ENCODE measurements at regions not wholly inside any gene's neighbourhood (a gene's known extent, or its start where the extent isn't known, plus 50 kb on each side); places are given as distances from the start of the nearest gene placed in this dataset.
"Not testable (repeated sequence)": the region's sequence is repeated elsewhere in the genome, so short reads cannot be mapped to it uniquely, and the experiment has no call there.

DNA sequence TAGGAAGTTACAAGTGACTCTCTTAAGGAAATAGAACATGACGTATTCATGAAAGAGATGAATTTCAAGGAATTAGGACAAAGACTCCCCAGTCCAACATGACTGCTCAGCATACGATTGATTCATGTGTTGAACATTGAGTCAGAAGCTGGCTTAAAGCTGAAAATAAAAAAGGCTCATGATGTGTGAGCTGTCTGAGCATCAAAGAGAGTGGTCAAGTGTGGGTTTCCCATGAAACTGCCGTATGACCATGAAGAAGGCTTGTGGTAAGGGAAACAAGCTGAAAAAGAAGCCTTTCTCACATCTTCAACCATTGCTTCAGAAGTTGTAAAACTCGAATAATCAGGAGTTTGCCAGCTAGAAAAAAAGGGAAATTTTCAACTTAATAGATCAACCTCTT lies 201.9 kb upstream of the APCDD1 start:
- Histone ChIP-seq H3K9me3 (no peaks in the 10 kb centered on the region), H3K27me3 (no peaks in the 10 kb centered on the region), H3K4me3 (no peak overlapping the region), H3K4me1 (no peaks in the 10 kb centered on the region), H3K36me3 (no peaks in the 10 kb centered on the region), H3K27ac (no peak overlapping the region)
- intact Hi-C loops (cut with DNase I; ENCODE audit: low total_unique reads) = no loop called here
- TF ChIP-seq, protein P1, sequence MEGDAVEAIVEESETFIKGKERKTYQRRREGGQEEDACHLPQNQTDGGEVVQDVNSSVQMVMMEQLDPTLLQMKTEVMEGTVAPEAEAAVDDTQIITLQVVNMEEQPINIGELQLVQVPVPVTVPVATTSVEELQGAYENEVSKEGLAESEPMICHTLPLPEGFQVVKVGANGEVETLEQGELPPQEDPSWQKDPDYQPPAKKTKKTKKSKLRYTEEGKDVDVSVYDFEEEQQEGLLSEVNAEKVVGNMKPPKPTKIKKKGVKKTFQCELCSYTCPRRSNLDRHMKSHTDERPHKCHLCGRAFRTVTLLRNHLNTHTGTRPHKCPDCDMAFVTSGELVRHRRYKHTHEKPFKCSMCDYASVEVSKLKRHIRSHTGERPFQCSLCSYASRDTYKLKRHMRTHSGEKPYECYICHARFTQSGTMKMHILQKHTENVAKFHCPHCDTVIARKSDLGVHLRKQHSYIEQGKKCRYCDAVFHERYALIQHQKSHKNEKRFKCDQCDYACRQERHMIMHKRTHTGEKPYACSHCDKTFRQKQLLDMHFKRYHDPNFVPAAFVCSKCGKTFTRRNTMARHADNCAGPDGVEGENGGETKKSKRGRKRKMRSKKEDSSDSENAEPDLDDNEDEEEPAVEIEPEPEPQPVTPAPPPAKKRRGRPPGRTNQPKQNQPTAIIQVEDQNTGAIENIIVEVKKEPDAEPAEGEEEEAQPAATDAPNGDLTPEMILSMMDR (IDR thresholded peaks at IDR 0.05) = no peak
- TF ChIP-seq POLR2A (IDR thresholded peaks at IDR 0.05) (no peak), POLR2AphosphoS5 (IDR thresholded peaks at IDR 0.05) (no peak)
- DNase-seq (ENCODE audit: low spot score in 2 of 2) = no peak

DNA sequence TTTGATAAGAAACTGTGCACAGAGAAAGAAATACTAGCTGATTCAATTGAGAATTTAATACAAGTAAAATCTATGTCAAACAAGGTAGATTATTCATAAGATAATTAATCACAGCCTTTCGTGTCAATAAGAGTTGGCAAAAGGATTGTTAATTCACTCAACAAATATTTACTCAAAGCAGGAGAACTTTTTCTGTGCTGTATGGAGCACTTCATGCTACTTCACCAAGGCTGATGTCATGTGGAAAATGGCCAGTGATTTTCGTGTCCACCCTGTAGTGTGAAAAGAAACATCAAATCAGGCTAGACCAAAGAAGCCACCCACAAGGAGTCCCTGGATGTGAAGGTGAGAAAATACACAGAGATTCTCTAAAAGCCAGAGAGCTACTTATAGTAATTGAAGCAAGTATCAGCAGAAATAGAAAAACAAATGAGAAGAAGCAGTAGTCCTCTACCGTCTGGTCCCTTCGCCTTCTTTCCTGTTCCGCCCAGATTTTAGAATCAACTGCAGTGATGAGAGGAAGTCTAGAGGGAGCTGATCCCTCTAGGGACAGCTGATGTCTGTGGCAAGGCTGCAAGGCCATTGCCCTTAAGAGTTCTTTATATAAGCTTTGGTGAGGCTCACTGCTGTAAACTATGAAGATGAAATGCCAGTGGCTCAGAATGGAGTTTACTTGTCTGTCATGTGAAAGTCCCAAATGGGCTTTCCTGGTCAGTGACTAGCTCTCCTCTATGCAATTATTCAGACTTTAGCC lies 201.3 kb upstream of the APCDD1 start:
- no peaks in the 10 kb centered on the region for H3K9me3 ChIP-seq
- no peaks in the 10 kb centered on the region for H3K27me3 ChIP-seq
- H3K4me3 ChIP-seq = no peak overlapping the region
- no peak overlapping the region for H3K27ac ChIP-seq
- TF ChIP-seq, protein P1 (IDR thresholded peaks at IDR 0.05) = no peak
- H3K4me1 ChIP-seq = no peaks in the 10 kb centered on the region
- intact Hi-C loops (cut with DNase I; ENCODE audit: low total_unique reads) = no loop called here
- H3K36me3 ChIP-seq = no peaks in the 10 kb centered on the region
- DNase-seq (ENCODE audit: low spot score in 2 of 2) = no peak

DNA sequence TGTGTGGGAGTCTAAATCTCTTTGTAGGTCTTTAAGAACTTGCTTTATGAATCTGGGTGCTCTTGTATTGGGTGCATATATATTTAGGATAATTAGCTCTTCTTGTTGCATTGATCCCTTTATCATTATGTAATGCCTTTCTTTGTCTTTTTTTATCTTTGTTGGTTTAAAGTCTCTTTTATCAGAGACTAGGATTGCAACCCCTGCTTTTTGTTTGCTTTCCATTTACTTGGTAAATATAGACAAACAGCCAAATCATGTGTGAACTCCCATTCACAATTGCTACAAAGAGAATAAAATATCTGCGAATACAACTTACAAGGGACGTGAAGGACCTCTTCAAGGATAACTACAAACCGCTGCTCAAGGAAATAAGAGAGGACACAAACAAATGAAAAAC lies 198.2 kb upstream of the APCDD1 start:
- H3K4me3 ChIP-seq; H3K27me3 ChIP-seq; H3K27ac ChIP-seq; intact Hi-C loops (cut with DNase I; ENCODE audit: low total_unique reads); DNase-seq (ENCODE audit: low spot score in 2 of 2); H3K4me1 ChIP-seq; H3K36me3 ChIP-seq; H3K9me3 ChIP-seq: not testable (repeated sequence)

DNA sequence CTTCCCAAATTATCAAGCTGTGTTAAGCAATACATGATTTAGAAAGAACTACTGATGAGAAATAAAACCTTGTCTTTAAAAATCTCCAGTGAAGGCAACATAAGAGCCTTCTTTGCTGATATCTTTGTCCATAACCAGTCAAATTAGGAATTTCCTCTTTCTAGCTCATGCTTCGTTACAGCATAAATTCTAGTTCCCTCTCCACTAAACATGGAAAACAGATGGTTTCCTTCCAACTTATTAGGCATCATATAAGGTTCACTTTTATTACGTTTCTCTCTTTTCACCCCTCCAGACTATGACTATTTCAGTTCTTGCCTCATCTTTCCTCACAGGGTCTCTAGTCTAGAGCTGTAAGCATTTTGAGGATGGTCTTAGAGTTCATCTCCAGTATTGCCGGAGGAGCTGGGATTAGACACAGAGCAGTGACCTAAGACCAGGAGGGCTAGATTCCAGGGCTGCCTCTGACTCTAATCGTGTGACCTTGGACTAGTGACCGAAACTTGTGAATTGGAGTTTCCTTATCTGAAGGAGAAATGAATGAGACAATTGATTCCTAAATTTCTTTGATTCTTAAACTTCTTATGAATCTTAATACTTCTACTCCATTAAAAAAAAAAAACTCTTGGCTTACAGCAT lies 195.5 kb upstream of the APCDD1 start:
- TF ChIP-seq, protein P1 (IDR thresholded peaks at IDR 0.05) = no peak
- TF ChIP-seq POLR2A (IDR thresholded peaks at IDR 0.05) = no peak
- no peak for TF ChIP-seq POLR2AphosphoS5 (IDR thresholded peaks at IDR 0.05)
- intact Hi-C loops (cut with DNase I; ENCODE audit: low total_unique reads) = no loop called here
- H3K4me3 ChIP-seq = no peak overlapping the region

DNA sequence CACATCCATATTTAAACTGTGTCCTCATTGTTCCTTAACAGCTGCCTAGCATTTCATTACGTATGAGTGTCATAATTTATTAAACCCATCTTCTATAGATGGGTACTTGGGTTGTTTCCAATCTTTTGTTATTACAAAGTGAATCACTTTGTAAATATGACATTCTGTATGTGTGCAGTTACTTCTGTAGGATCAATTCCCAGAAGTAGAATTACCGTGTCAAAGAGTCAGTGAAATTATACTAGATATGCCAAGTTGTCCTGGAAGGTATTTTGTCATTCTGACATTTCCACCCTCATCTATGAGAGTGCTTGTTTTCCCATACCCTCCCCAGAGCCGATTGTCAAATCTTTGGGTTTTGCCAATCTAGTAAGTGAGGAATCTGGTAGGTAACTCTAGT lies 194.5 kb upstream of the APCDD1 start:
- no peaks in the 10 kb centered on the region for H3K27me3 ChIP-seq
- H3K9me3 ChIP-seq = no peaks in the 10 kb centered on the region
- H3K27ac ChIP-seq = no peak overlapping the region
- no peaks in the 10 kb centered on the region for H3K36me3 ChIP-seq
- no peak for TF ChIP-seq POLR2AphosphoS5 (IDR thresholded peaks at IDR 0.05)
- no peak for TF ChIP-seq POLR2A (IDR thresholded peaks at IDR 0.05)
- TF ChIP-seq, protein P1 (IDR thresholded peaks at IDR 0.05) = no peak
- H3K4me1 ChIP-seq = no peaks in the 10 kb centered on the region
- DNase-seq (ENCODE audit: low spot score in 2 of 2) = no peak
- H3K4me3 ChIP-seq = no peak overlapping the region
- intact Hi-C loops (cut with DNase I; ENCODE audit: low total_unique reads) = no loop called here

More for the DNA sequence above, 195.5 kb upstream of the APCDD1 start:
- Histone ChIP-seq H3K9me3 (no peaks in the 10 kb centered on the region), H3K4me1 (no peaks in the 10 kb centered on the region), H3K27ac (no peak overlapping the region), H3K36me3 (no peaks in the 10 kb centered on the region), H3K27me3 (no peaks in the 10 kb centered on the region)
- DNase-seq (ENCODE audit: low spot score in 2 of 2) = no peak

All from breast epithelium (tissue), 4 donors.